Renal cortex interstitium (tissue), 11 donors: ENCODE measurements at regions not wholly inside any gene's neighbourhood (a gene's known extent, or its start where the extent isn't known, plus 50 kb on each side); places are given as distances from the start of the nearest gene placed in this dataset.
"Not testable (repeated sequence)": the region's sequence is repeated elsewhere in the genome, so short reads cannot be mapped to it uniquely, and the experiment has no call there.

Experiments used
- DNase-seq, 11 donors: peaks; one replicate each; pipeline ENCODE4 v3.0.0-alpha.2; 2013; ENCODE audit warnings: low read depth in 9 of 11, low spot score in 4 of 11; ENCODE audit errors: extremely low read depth in 1 of 11

- no peak for DNase-seq
Observed at GRCh38 chr13:86403181-86403580, 604.0 kb upstream of the SLITRK6 start.

GRCh38 chr13:86409466-86410241 lies 610.4 kb upstream of the SLITRK6 start:
- DNase-seq = no peak

DNA sequence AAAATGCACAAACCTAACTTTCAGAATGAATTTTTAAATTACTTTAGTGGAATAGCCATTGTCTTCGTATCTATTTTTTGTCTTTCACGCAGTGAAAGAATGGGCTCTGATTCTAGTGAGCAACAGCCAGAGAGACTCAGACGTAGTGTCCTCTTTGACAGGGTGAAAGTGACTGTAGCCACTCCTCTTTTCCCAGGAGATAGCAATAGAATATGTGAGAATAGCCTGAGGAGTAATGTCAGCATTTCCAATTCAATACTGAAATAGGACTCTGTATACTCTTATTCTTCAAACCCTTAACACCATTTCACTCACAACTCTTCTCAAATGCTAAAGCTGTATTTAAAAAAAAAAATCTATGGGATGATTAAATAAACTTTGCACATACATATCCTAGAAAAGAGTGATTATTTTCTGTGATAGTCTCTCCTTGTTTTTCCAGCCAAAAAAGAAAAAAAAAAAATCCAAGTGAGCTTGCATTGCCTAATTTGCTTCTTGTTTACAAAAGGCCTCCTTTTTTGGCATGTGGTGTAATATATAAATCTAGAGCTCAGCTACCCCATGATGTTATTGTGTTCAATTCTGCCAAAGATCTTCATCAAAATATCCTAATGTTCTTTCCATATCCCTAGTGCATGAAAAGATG lies 626.1 kb upstream of the SLITRK6 start:
- no peak for DNase-seq

GRCh38 chr13:86426437-86426836 lies 627.2 kb upstream of the SLITRK6 start:
- DNase-seq = no peak

DNA sequence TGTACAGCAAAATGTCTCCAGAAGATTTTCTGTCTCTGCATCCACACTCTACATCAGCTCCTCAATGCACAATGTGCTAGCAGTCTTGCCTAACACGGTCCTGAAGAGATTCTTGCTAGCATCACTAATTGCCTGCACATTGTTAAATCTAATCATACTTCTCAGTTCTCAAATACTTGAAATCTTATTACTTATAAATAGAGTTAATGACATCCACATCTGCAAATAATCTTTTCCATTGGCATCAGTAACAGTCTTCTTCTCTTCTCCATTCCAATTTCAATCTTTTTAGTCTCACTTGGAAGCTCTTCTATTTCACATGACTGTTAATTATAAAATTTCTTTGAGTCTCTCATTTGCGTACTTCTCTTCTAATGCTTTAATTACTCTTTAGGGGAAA lies 630.5 kb upstream of the SLITRK6 start:
- no peak for DNase-seq

DNA sequence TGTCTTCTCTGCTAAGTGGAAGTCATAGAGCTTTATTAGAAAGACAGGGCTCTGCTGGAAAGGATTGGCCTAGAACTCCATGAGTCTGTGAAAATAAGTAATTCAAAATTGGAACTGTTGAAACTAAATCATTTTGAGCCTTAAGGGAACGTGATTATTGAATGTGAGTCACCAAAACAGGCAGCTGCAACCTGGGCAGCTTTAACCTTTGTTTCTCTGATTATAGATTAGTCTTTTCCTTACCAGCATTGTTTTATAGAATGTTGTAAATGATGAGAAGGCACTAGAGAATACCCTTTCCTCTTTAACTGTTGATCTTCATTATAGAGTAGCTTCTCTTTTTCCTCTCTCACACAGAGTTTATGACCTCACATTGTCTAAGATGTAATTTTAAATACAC lies 638.8 kb upstream of the SLITRK6 start:
- no peak for DNase-seq

DNA sequence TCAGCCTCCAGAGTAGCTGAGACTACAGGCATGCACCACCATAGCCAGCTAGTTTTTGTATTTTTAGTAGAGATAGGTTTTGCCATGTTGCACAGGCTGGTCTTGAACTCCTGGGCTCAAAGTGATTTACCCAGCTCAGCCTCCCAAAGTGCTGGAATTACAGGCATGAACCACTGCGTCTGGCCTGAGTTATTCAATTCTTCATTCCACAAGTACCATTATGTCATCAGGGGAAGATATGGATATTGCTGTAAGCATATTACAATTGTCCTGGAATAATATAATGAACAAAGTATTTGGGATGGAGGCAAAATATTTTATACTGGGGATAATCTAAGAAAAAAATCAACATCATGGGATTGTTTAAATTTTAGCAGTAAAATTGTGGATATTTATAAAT lies 646.0 kb upstream of the SLITRK6 start:
- no peak for DNase-seq

DNA sequence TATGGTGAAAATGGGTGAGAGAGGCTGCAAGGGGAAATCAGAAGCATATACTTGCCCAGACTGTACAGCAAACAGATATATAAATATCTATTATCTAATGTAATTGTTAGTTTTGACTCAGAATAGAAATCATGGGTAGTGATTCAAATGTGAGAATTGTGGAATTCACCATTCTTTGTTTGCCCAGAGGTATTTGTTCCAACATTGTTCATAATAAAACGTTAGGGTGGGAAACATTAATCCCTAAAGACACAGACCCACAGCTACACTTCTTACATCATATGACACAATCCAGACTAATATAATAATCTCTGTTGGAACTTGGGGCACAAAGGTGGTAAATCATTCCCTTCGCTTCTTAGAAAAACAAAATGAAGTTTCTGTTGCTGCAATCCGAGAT lies 646.5 kb upstream of the SLITRK6 start:
- no peak for DNase-seq

- DNase-seq = no peak
Observed at GRCh38 chr13:86446311-86446710, 647.1 kb upstream of the SLITRK6 start.

GRCh38 chr13:86447479-86447878 lies 648.3 kb upstream of the SLITRK6 start:
- DNase-seq = no peak

- no peak for DNase-seq
Observed at GRCh38 chr13:86462011-86462410, 662.8 kb upstream of the SLITRK6 start.

GRCh38 chr13:86464193-86464592 lies 665.0 kb upstream of the SLITRK6 start:
- DNase-seq = peak in 1 of 11 donors; percentile 1

DNA sequence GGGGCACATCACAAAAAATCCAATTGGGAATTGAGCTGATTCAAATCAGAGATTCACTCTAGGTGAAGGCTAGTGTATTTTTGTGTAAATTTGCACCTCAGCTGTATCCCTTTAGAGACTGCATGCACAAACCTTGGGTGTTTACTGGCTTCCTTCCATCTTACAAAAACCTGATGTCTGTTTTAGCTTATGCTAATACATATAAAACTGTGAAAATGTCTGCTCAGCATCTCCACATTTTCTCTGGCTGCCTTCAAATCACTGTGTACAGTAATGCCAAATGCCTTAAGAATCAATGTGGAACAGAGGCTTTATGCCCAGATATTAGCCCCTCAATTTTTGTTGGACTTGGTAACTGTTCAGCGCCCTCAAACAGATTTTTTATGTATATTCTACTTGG lies 675.8 kb upstream of the SLITRK6 start:
- no peak for DNase-seq

DNA sequence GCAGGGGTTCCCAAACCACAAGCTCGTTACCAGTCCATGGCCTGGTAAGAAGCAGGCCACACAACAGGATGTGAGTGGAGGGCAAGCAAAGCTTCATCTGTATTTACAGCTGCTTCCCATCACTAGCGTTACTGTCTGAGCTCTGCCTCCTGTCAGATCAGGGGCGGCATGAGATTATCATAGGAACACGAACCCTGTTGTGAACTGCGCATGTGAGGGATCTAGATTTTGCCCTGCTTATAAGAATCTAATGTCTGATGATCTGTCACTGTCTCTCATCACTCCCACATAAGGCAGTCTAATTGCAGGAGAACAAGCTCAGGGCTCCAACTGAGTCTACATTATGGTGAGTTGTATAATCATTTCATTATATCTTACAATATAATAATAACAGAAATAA lies 677.4 kb upstream of the SLITRK6 start:
- DNase-seq = no peak

DNA sequence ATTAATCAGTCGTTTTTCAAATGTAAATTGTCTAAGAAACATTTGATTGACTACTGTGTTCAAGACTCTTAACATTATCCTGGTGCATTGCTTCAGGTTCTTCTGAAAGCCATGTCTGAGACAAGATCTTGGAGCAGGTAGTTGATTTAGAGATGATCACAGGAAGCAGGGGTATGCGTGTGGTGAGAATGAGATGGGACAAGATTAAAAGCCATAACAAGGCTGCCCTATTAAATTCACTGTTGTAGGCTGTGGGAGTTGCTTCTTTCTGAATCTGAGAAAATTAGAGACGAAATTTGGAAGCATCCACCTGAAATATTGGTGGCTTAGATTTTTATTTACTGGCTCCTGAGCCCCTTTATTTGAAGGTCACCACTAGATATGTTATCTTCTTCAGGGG lies 687.4 kb upstream of the SLITRK6 start:
- DNase-seq = no peak

- no peak for DNase-seq
Observed at GRCh38 chr13:86491121-86491520, 691.9 kb upstream of the SLITRK6 start.

DNA sequence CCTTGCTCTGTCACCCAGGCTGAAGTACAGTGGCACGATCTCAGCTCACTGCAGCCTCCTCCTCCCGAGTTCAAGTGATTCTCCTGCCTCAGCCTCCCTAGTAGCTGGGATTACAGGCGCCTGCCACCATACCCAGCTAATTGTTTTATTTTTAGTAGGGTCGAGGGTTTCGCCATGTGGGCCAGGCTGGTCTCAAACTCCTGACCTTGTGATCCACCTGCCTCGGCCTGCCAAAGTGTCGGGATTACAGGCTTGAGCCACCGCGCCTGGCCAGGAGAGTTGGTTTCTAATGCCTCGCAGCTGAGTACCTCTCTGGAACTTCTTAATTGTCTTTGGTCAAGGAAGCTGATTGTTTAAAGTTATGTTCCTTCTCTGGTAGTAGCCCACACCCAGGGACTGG lies 702.7 kb upstream of the SLITRK6 start:
- not testable (repeated sequence) for DNase-seq

GRCh38 chr13:86510792-86511191 lies 711.6 kb upstream of the SLITRK6 start:
- no peak for DNase-seq

DNA sequence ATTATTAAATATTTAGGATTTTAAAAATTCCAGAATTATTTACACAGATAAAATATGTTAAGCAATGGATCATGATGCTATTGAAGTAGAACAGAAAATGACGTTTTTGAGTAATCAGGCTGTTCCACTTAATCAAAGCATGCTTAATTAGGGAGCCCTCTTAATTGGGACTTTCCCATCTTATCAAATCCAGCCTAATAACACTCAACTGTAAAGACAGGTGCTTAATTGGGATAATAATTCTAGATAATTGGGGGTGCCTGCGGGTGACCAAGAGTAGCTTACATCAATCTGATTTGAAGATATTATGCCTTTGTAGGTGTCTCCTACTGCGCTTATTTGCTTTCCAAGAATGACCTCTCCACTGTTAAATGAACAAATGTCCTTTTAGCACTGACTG lies 742.2 kb upstream of the SLITRK6 start:
- no peak for DNase-seq

DNA sequence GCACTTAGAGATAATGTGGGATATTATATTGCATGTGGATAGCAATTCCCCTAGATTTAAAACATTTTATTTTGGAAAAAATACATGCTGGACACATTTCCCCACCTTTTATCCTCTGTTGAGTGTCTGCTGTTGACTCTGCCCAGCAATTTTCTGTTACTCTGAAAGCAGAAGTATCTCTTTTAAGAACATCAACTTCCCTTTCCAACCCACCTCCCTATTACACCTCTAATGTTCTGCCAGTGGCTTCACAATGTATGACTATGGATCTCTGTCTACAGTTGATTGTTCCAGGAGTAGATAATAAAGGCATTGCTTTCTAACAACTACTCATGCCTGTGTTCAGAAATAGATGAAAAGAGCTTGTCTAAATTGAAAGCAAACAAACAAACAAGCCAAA lies 754.8 kb upstream of the SLITRK6 start:
- DNase-seq = no peak

DNA sequence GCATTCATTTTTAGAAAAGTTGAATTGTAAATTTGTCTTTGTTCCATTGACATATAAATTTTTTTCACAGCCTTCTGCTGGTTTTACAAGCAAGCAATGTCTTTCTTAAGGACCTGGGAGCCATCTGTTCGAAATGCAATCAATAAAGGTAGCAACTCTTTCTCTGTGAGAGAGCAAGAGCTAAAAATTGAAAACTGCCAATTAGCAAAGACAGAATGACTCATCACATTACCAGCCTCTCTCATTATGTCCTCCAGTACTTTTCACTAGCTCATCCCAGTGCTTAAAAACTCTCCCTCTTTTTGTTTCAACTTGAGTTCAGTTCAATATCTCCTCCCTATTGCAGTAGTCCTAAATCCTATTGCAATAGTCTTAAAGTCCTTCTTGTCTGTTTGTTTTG lies 760.7 kb upstream of the SLITRK6 start:
- no peak for DNase-seq
